Activated T-helper 17 cell treated with anti-CD3 and anti-CD28 coated beads, Interleukin-2, amount 50 U/mL, for 72 hours (primary cell): ENCODE measurements at regions not wholly inside any gene's neighbourhood (a gene's known extent, or its start where the extent isn't known, plus 50 kb on each side); places are given as distances from the start of the nearest gene placed in this dataset.

Experiments used
- ATAC-seq: fragments of 150-1000 bp; cut with Tn5 transposase; replicated peaks from 2 replicates; pipeline ENCODE4 v1.10.0; 2021; ENCODE audit warnings: mild to moderate bottlenecking, moderate library complexity
- H3K27ac Mint-ChIP-seq: one replicate; pipeline ENCODE4 v1.8.0; 2022; ENCODE audit warnings: mixed read lengths
- H3K27me3 Mint-ChIP-seq: one replicate; pipeline ENCODE4 v1.8.0; 2022; ENCODE audit warnings: mixed read lengths
- H3K36me3 Mint-ChIP-seq: one replicate; pipeline ENCODE4 v1.8.0; 2022; ENCODE audit warnings: low read depth, mild to moderate bottlenecking, mixed read lengths
- H3K4me1 Mint-ChIP-seq: one replicate; pipeline ENCODE4 v1.8.0; 2022; ENCODE audit warnings: mixed read lengths
- H3K4me3 Mint-ChIP-seq: one replicate; pipeline ENCODE4 v1.8.0; 2022; ENCODE audit warnings: mild to moderate bottlenecking, mixed read lengths
- H3K9me3 Mint-ChIP-seq: one replicate; pipeline ENCODE4 v1.8.0; 2022; ENCODE audit warnings: mixed read lengths

DNA sequence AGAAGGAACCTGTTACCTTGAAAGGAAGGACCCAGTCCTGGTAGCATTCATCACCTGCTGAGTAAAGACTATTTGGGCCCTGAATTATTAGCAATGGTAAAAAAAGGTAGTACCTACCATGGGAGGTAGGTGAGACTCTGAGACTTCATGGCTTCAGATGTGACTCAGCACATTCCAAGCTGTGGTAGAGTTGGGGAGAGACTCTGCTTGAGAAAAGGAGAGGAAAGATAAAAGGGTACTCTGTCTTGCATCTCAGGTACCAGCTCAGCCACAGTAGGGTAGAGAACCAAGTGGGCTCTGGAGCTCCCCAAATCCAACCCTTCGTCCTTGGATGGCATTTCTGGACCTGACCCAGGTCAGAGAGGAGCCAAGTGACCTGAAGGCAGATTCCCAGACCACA, 430.4 kb downstream of the TBL1XR1 start:
- Mint-ChIP-seq H3K9me3 (peaks cover 3% of the 10 kb centered on the region), H3K36me3 (no peaks in the 10 kb centered on the region), H3K27me3 (no peaks in the 10 kb centered on the region), H3K4me1 (no peaks in the 10 kb centered on the region), H3K4me3 (no peak overlapping the region), H3K27ac (no peak overlapping the region)
- ATAC-seq, result no peak

DNA sequence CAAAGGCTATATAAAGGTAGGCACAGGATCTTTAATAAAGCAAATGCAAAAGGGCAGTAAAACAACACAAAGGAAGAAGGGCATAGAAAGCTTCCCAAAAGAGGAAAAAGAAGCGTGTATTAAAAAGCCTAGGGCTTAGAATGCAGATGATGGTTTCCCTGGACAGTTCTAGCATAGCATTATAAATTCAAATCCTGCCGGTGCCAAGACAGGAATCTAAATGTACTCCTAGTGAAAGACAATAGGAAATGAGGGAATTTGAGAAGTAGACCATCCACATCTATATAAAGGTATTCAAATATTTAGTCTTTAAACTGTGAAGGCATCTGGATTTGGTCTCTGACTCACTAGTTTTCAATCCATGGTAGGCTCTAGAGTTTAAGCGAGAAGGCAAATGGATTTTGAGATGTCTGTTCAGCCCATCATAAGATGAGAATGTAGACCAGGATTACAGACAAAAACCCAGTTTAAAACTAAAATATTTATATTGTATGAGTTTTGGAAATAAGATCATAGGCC, 431.8 kb downstream of the TBL1XR1 start:
- Mint-ChIP-seq H3K27me3 (no peaks in the 10 kb centered on the region), H3K9me3 (peaks cover 3% of the 10 kb centered on the region), H3K4me3 (no peak overlapping the region), H3K36me3 (no peaks in the 10 kb centered on the region), H3K4me1 (no peaks in the 10 kb centered on the region), H3K27ac (no peak overlapping the region)
- ATAC-seq, result no peak

DNA sequence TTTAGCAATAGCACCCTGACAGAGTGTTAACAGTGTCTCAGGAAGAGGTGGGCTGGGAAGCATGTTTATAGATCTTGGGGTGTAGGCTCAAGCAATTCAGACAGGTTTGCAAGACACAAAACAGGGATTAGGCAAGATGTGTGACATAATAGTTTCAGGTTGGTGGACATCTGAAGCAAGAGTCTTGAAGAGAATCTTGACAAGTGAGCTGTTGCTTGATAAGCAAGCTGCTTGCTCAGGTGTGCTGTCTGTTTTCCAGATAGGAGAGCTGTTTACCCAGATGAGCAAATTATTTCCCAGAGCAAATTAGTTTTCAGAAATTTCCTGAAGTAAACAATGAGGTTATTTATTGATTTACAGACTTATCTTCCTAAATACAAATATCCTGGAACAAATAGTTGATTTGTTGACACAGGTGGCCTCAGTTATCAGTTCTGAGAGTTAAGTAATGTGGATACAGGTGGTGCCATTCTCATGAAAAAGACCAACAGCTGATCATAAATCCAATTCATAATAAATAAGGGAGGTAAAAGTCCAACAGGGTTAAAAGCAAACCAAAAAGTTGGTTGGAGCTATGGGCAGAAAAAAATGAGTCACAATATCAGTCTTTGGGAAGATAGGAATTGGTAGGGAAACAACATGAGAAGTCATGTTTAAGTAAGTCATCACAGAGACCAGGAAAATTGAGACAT, 437.3 kb downstream of the TBL1XR1 start:
- H3K9me3 Mint-ChIP-seq, result no peaks in the 10 kb centered on the region
- no peak for ATAC-seq
- no peaks in the 10 kb centered on the region for H3K36me3 Mint-ChIP-seq
- H3K4me1 Mint-ChIP-seq, result no peaks in the 10 kb centered on the region
- H3K27ac Mint-ChIP-seq, result no peak overlapping the region
- H3K27me3 Mint-ChIP-seq, result peaks cover 4% of the 10 kb centered on the region
- H3K4me3 Mint-ChIP-seq, result no peak overlapping the region

DNA sequence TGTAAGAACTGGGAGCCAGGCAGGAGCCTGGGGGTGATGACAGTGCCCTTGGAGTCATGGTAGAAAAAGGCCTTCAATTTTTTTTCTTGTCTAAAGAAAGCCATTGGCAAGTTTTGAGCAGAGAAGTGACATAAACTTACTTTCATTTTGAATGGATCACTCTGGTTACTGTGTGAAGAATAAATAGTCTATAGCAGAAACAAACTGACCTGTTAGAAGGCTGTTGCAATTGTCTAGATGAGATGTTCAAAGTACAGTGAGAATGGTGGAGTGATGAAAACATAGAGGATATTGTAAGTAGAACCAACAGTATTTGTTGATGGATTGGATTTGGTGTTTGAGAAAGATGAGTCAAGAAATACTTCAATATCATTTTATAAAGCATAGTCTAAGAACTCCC, 439.9 kb downstream of the TBL1XR1 start:
- no peak overlapping the region for H3K4me3 Mint-ChIP-seq
- no peaks in the 10 kb centered on the region for H3K9me3 Mint-ChIP-seq
- H3K27ac Mint-ChIP-seq, result no peak overlapping the region
- ATAC-seq, result no peak
- peaks cover 7% of the 10 kb centered on the region for H3K27me3 Mint-ChIP-seq
- no peaks in the 10 kb centered on the region for H3K36me3 Mint-ChIP-seq
- H3K4me1 Mint-ChIP-seq, result no peaks in the 10 kb centered on the region

DNA sequence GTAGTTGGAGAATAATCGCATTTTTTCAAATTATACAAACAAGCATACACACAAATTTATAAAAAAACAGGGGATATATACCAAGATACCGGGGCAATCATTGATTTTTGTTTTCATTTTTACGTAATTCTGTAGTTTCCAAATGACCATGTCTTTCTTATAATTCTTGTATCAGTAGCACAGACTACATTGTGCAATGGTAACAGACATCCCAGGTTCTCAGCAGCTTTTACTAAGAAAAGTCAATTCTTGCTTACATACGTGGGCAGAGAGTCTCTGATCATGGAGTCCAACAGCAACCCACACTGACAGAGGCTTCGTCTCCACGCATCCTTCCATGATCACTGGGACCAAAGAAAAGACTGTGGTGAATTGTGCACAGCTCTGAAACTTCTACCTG, 441.3 kb downstream of the TBL1XR1 start:
- peaks cover 10% of the 10 kb centered on the region for H3K27me3 Mint-ChIP-seq
- H3K4me3 Mint-ChIP-seq, result no peak overlapping the region
- no peak for ATAC-seq
- H3K9me3 Mint-ChIP-seq, result peaks cover 5% of the 10 kb centered on the region
- H3K27ac Mint-ChIP-seq, result no peak overlapping the region
- H3K4me1 Mint-ChIP-seq, result no peaks in the 10 kb centered on the region
- H3K36me3 Mint-ChIP-seq, result no peaks in the 10 kb centered on the region

DNA sequence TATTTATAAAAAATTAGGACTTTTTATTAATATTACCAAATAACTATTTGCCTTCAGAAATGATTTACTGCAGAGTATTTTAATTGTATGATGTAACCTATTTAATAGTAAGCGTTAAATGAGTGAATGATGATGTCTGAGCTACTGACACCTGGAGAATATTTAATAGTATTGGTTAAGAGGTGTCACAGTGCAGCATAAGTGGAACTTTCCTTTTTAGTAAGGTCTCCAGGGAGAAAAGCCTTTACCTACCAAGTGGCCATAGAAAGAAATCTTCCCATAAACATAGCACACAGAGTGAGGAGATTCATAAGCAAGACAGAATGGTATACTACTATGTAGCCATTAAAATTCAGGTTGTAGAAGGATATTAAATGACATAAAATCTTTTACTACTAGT, 441.7 kb downstream of the TBL1XR1 start:
- no peaks in the 10 kb centered on the region for H3K4me1 Mint-ChIP-seq
- no peak for ATAC-seq
- H3K36me3 Mint-ChIP-seq, result no peaks in the 10 kb centered on the region
- H3K4me3 Mint-ChIP-seq, result no peak overlapping the region
- H3K27me3 Mint-ChIP-seq, result peaks cover 10% of the 10 kb centered on the region
- H3K9me3 Mint-ChIP-seq, result peaks cover 5% of the 10 kb centered on the region
- no peak overlapping the region for H3K27ac Mint-ChIP-seq

DNA sequence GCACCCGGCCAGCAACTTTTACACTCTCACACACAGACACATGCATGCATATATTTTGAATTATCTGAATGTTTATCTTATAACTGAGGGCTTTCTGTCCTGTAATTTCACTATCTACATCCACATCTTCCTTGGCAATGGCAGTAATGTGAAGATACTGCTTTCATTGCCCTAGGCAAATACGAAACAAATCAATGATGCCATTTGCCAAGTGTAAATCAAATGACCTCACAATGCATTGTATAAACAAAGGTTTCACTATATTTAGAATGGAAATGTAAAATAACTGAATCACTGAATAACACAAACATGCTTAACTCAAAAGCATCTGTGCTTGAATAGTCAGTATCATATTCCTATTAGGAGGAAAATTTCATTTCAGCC, 455.6 kb downstream of the TBL1XR1 start:
- no peaks in the 10 kb centered on the region for H3K4me1 Mint-ChIP-seq
- no peaks in the 10 kb centered on the region for H3K36me3 Mint-ChIP-seq
- no peak overlapping the region for H3K4me3 Mint-ChIP-seq
- H3K9me3 Mint-ChIP-seq, result no peaks in the 10 kb centered on the region
- no peak overlapping the region for H3K27ac Mint-ChIP-seq
- ATAC-seq, result no peak
- no peaks in the 10 kb centered on the region for H3K27me3 Mint-ChIP-seq

DNA sequence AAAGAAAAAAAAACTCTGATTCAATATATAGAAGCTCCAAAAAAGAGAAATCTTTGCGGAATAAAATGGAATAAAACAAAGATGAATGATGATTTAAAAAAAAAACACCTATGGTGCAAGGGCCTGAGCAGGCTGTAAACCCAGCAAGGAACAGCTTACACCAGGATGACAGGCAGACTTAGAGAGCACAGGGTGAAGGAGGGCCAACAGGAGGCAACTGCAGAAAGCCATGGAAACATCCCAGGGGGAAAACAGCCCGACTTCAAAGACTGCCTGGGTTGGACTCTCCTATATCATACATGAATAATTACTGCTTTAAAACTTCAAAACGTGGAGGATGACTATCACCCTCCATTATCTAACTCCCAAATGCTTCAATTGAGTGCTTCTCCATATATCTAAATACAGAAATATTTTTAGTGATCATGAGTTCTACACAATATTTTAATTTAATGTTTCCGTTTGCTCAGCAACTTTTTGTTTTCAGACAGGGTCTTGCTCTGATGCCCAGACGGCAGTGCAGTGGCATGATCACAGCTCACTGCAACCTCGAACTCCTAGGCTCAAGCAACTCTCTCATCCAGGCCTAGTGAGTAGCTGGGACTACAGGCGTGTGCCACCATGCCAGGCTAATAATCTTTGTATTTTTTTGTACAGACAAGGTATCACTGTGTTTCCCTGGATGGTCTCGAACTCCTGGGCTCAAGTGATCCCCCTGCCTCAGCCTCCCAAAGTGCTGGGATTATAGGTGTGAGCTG, 456.2 kb downstream of the TBL1XR1 start:
- H3K36me3 Mint-ChIP-seq, result no peaks in the 10 kb centered on the region
- H3K4me1 Mint-ChIP-seq, result no peaks in the 10 kb centered on the region
- ATAC-seq, result no peak
- H3K9me3 Mint-ChIP-seq, result no peaks in the 10 kb centered on the region
- peaks cover 4% of the 10 kb centered on the region for H3K27me3 Mint-ChIP-seq
- H3K4me3 Mint-ChIP-seq, result no peak overlapping the region
- no peak overlapping the region for H3K27ac Mint-ChIP-seq

DNA sequence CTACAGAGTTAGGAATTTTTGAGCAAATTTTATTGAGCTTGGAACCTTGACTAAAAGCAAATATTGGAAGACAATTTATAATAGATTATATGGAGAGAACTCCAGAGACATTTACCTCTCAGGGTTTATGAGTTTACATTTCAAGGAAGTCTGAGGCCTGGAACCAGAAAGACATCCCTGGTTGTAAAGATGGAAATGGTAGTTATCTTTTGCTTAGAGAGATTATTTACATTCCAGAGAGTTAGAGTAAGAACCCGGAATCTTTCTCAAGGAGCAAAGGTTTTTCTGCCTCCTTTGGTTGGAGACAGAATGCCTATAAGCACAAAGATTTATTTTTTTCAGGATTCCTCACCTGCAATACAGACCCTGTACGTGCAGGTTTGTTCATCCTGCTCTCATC, 458.1 kb downstream of the TBL1XR1 start:
- Mint-ChIP-seq H3K4me1 (no peaks in the 10 kb centered on the region), H3K36me3 (no peaks in the 10 kb centered on the region), H3K27ac (no peak overlapping the region), H3K27me3 (peaks cover 7% of the 10 kb centered on the region), H3K4me3 (no peak overlapping the region), H3K9me3 (no peaks in the 10 kb centered on the region)
- no peak for ATAC-seq

DNA sequence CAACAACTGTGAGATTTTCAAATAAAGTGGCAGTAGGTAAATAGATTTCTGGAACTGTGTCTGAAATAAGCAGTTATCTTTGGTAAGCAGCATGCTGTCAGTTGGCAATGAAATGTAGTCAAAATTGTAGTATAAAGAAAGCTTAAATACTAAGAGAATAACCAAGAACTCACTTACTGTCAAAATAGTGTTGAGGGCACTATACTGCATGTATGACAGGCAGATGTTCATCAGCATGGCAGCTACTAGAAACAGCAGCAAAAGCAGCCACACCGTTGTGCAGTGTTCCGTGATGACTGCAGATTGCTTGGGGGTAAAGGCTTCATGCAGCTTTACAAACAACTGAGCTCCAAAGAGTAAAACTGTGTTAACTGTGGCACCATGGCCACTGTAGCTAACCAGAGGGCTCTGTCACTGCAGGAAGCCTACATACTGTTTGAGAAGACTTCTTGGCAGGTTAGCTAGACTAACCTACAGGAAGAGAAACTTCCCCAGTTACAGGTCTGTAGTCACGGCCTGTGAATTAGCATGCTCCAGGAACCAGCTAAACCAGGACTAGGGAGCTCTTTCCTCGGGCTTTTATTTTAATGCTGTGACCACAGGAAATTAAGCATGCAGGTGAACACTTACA, 459.7 kb downstream of the TBL1XR1 start:
- no peak overlapping the region for H3K27ac Mint-ChIP-seq

DNA sequence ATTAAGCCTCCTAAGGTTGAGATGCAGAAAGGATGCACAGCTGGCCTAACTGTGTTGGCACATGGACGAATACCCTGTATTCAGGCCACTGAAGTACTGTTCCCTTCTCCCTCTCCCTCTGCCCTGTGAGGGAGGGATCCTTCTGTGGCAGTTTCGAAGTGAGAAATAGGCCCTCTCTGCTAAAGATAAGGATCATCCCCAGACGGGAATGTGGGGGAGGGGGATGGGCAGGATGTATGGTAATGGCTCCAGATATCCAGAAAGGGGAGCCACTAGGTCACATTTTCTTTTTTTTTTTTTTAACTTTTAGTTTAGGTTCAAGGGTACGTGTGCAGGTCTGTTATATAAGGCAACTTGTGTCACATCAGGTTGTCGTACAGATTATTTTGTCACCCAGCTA, 463.1 kb downstream of the TBL1XR1 start:
- Mint-ChIP-seq H3K36me3 (no peaks in the 10 kb centered on the region), H3K27me3 (peaks cover 10% of the 10 kb centered on the region), H3K4me1 (no peaks in the 10 kb centered on the region), H3K27ac (no peak overlapping the region), H3K4me3 (no peak overlapping the region), H3K9me3 (no peaks in the 10 kb centered on the region)
- ATAC-seq, result no peak

More for the DNA sequence above, 459.7 kb downstream of the TBL1XR1 start:
- Mint-ChIP-seq H3K4me1 (no peaks in the 10 kb centered on the region), H3K27me3 (peaks cover 10% of the 10 kb centered on the region), H3K4me3 (no peak overlapping the region), H3K9me3 (no peaks in the 10 kb centered on the region), H3K36me3 (no peaks in the 10 kb centered on the region)
- ATAC-seq, result no peak

DNA sequence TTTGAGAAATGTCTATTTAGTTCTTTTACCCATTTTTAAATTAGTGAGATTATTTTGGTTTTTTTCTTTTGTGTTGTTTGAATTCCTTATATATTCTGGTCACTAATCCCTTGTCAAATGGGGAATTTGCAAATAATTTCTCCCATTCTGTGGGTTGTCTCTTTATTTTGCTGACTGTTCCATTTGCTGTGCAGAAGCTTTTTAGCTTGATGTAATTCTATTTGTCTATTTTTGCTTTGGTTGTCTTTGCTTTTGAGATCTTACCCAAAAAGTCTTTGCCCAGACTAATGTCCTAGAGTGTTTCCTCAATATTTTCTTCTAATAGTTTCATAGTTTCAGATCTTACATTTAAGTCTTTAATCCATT, 472.9 kb downstream of the TBL1XR1 start:
- Mint-ChIP-seq H3K9me3 (peaks cover 8% of the 10 kb centered on the region), H3K27ac (no peak overlapping the region), H3K27me3 (peaks cover 7% of the 10 kb centered on the region), H3K36me3 (no peaks in the 10 kb centered on the region), H3K4me1 (no peaks in the 10 kb centered on the region), H3K4me3 (no peak overlapping the region)
- no peak for ATAC-seq

DNA sequence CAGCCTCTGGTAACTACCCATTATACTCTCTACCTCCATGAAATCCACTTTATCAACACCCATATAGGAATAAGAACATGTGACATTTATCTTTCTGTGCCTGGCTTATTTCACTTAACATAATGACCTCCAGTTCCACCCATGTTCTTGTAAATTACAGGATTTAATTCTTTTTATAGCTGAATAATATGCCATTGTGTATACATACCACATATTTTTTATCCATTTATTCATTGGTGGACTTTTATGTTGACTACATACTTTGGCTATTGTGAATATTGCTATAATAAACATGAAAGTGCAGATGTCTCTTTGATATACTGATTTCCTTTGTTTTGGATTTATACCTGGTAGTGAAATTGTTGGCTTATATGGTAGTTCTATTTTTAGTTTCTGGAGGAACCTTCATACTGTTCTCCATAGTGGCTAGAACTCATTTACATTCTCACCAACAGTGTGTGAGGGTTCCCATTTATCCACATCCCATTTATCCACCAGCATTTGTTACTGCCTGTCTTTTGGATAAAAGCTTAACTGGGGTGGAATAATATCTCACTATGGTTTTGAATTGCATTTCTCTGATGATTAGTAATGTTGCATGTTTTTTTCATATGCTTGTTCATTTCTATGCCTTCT, 473.4 kb downstream of the TBL1XR1 start:
- peaks cover 8% of the 10 kb centered on the region for H3K9me3 Mint-ChIP-seq
- no peaks in the 10 kb centered on the region for H3K36me3 Mint-ChIP-seq
- H3K27me3 Mint-ChIP-seq, result peaks cover 7% of the 10 kb centered on the region
- H3K27ac Mint-ChIP-seq, result no peak overlapping the region
- ATAC-seq, result no peak
- H3K4me1 Mint-ChIP-seq, result no peaks in the 10 kb centered on the region
- no peak overlapping the region for H3K4me3 Mint-ChIP-seq

DNA sequence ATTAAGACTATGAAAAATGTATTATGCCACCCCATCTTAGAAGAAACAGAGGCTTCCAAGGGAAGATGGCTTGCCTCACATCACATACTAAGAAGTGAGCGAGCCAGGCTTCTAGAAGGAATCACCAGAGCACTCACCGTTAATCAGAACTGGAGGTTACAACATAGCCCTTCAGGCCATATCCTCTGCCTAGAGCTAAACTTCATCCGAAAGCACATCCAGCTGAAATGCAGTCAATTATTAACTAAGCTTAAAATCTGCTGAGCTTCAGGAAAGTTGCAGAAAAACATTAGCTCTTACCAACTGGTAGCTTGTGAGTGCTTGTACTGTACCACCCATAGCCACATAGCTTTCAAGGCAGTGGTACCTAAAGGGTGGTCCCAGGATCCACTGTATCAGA, 483.2 kb downstream of the TBL1XR1 start:
- Mint-ChIP-seq H3K9me3 (no peaks in the 10 kb centered on the region), H3K4me1 (no peaks in the 10 kb centered on the region), H3K36me3 (no peaks in the 10 kb centered on the region), H3K4me3 (no peak overlapping the region), H3K27me3 (no peaks in the 10 kb centered on the region), H3K27ac (no peak overlapping the region)
- ATAC-seq, result no peak

DNA sequence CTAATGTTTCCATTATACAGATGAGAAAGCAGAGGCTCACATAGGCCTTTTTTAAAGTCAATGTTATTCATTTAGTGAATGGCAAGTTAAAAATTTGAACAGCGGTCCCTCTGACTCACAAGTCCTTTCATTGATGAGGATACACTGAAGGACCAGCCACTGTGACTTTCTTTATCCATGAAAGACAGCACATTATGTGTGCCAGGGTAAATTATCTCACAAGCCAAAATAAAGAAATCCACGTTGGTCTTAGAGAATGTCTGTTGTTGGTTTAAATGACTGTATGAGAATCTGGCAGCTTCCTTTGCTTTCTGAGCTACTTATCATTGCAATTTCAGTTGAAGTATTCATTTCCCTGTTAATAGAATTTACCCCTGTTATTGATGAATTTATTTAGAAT, 485.1 kb downstream of the TBL1XR1 start:
- Mint-ChIP-seq H3K4me3 (no peak overlapping the region), H3K4me1 (no peaks in the 10 kb centered on the region), H3K27me3 (no peaks in the 10 kb centered on the region), H3K27ac (no peak overlapping the region), H3K9me3 (no peaks in the 10 kb centered on the region), H3K36me3 (no peaks in the 10 kb centered on the region)
- no peak for ATAC-seq
